Activated CD8-positive, alpha-beta memory T cell treated with anti-CD3 and anti-CD28 coated beads, Interleukin-2, amount 50 U/mL, for 1 hour (primary cell): ENCODE measurements at regions not wholly inside any gene's neighbourhood (a gene's known extent, or its start where the extent isn't known, plus 50 kb on each side); places are given as distances from the start of the nearest gene placed in this dataset.

Experiments used
- DNase-seq: peaks from one replicate; pipeline ENCODE4 v3.0.0-alpha.2; 2020; ENCODE audit errors: extremely low read depth

DNA sequence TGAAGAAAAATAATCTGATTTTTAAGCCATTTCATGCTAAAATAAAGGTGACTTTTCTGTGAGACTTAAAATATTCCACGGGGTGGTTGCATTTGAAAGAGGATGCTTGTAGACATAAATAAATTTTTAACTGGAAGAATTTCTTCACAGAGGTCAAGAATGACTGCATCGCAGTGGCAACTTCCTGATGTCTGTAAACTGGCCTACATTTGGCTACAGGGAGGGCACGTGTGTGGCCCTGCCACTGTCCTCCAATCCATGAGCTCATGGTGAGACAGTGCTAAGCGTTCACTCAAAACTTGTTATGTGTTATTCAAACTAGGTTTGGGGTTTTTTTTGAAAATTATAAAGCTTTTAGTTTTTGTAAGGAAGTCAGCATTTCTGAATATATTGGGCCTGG, 1089.3 kb downstream of the EFNB2 start:
- no peak for DNase-seq

DNA sequence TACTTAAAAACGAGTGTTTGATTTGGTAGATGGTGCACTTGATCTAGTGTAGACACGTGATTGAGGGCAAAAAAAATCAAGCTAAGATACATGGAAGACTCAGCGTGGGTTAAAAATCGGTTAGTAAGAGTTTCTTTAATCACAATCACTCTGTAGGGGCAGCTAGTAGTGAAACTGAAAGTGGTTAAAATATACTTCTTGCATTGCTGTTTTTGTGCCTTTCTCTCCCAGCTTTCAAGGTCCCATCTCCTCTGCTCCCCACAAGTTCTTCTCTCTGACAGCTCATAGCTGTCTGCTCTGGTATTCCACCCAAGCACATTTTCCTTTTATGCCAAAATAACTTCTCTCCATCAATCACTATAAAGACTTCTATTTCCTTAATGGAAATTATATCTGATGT, 1089.7 kb downstream of the EFNB2 start:
- DNase-seq, result no peak

DNA sequence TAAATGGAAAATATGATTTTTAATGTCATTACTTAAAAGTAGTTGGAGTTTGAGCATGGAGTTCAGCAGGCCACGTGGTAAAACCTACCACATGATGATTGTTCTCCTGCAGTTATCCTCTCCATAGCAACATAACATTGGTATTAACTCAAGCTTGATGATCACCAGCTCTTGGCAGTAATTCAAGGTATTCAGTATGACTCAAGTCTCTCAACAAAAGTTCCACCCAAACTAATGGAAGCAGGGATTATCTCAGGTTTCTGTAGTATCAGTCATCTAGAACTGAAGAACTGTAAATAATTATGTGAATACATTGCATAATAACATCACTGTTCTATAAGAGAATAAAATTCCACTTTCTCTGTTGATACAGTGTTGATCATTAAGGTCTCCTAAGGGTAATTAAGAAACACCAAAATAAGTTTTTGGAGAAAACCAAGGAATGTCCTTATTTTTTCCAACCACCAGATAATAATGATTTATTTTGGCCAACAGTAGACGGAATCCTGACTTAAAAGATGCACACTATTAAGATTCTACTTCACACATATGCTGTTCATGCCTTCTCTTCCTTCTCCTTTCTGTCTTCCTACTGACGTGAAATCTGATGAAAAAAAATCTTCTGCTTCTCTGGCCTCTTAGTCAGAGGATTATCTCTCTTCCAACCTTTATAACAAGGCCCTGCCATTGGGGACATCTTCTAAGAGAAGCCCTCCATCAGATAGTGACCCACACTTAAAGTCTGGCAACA, 1092.3 kb downstream of the EFNB2 start:
- DNase-seq, result no peak

DNA sequence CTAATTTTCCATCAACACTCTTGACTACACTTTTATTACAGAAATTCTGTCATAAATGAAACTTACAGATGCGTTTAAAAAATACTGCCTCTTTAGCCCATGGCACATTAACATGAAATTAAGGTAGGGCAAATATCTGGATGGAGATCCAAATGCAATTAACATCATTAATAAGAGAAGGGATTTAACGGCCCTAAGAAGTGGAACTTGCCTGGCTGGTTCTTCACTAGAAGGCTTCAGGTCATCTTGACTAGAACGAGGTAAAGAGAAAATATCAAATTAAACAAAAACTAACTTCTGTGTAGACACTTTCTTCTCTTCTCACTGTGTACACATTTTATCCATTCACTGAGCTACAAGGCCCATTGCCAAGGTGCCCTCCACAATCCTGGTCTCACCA, 1093.4 kb downstream of the EFNB2 start:
- no peak for DNase-seq

DNA sequence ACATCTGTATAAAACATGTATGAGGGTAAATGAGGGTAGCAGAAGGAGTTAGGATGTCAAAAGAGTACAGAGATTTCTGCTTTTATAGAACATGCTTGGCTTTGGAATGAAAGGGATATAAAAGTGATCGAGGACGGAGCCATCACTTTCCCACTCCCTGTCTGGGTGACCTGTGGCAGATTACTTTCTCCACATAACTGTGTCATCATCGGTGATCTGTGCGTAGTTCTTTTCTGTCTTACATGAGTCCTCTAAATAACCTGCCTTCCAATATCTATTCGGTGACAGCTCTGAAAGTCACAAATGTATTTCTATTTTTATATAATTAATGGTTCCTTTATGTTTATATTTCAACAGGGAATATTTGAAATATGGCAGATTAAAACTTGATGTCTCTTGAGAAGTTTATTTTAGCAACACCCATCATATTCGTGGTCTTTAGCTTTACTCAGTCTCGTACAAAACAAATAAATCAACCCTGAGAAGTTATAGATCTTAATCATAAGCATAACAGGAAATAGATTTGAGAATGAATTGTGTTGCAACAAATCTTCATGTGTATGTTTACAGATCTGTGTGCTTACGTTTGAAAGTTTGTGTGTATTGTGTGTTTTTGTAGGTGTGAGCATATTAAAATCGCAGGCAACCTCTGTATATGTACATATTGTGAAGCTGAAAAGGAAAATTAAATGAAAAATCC, 1094.3 kb downstream of the EFNB2 start:
- no peak for DNase-seq

DNA sequence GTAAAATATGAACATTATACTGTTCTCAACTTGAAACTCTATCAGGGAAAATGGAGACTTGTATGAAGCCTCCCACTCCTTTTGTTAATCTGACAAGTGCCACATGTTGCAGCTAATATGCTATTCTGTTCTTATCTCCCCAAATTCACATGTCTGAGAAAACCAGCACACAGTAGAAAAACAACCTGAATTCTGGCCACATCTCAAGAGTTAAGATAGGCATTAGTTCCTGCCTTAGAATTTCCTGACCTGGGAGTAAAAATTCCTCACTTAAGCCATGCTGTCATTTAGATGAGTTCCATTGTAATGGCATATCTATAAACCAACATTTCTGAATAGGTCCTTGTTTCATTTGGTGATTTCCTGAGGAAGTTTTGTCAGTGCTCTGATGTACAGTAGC, 1098.5 kb downstream of the EFNB2 start:
- DNase-seq, result no peak

DNA sequence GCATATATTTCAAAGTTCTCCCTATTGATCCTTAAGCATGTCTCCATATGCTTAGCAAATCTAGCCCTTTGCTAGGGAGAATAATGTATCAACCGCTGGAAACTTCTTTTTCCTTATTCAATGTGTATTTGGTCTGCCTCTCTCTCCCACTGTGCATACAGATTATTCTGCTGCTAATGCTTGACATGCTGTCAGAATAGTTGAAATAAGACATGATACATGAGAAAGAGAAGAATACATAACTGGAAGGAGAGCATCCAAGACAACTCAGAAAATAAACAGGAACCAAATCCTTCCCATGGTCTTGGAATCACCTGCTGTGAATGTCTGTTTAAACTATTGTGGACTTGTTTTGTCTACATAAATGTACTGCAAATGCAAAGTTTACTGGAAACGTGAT, 1103.0 kb downstream of the EFNB2 start:
- no peak for DNase-seq

DNA sequence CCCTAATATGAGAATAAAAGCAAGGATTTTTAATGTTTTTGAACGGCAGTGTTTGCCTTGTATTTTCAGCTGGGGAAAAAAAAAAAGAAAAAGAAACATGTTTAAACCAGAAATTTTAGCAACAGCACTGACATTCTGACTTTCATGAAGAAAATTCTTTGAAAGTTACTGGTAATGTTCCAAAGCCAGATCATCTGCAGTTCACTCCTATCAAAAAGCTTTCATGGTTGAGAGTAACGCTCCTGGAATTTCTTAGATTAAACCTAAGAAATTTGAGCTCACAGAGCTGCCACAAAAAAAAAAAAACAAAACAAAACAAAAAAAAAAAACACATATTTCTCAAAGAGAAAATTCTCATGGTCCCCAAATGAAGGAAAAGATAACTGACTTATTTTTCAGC, 1106.7 kb downstream of the EFNB2 start:
- DNase-seq, result no peak

DNA sequence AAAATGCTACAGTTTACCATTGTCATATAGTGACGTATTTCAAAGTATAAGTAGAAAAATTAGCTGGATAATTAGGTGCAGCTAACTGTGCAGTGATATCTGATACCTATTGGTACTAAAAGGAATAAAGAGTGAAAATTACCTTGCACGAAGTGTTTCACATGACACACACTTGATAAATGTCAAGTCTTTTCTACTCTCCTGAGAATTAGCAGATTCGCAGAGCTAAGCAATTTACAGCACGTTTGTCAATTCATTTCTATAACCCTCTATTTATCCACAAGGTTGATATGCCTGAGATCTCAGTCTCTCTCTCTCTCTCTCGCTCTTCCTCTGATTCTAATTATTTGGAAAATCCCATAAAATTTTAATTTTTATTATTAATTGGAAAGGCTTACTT, 1109.0 kb downstream of the EFNB2 start:
- DNase-seq, result no peak

DNA sequence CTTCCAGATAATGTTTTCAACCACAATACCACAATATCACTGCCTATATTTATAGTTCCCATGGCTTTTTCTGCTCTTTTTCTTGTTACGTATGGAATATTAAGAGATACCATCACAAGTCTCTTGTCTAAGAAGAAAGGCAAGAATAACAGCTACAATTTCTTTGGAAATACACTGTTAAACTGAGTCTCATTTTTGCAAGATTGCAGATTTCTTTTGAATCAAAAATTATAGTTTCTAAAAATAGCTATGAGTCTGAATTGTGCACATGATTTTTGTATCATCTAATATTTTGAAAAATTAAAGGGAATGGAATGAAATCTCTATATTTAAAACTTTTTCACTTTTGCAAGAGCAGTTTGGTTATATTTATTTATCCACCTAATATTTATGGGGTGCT, 1120.8 kb downstream of the EFNB2 start:
- no peak for DNase-seq

DNA sequence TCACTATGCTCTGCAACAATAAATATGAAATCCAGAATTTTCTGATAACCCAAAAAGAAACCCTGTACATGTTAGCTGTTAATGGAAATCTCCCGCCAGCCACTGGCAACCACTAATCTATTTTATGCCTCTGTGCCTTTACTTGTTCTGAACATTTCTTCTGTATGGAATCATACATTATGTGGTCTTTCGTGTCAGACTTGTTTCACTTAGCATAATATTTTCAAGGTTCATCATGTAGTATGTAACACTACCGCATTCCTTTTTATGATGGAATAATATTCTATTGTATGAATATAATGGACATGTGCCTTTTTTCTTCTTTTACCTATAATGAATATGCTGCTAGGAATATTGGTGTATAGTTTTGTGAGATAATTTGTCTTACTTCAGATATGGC, 1123.3 kb downstream of the EFNB2 start:
- no peak for DNase-seq

DNA sequence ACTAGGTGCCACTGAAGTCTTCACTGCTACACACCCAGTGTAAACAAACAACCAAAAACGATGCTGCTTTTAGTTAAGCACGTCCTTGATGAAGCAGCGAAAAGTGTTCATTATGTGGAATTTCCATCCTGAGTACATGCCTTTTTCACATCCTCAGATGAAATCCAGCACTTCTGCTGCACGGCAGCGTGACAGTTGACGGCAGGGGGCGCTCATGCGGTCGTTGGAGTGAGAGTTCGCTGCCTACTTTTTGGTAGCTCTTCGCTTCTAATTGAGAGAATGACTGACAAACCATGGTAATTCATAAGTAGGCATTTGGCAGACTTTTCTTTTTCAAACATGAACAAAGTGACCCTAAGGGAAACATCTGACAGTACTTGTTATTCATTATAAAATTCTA, 1124.9 kb downstream of the EFNB2 start:
- DNase-seq, result no peak

DNA sequence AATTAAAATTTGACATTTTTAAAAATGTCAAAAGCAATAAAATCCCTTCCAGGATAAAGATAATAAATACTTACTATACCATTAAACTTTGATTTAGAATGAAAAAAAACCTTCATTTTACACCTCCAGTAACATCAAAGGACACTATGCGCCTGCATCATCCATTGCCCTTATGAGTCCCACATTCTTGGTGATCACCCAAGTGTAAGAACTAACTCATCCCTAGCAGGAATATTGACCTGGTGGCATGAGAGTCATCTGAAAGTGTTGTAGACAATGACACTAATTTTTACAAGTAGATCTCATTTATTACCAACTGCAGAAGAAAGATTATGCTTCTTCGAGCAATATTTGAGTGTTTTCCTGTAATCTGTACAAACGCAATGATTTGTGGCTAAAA, 1128.9 kb downstream of the EFNB2 start:
- no peak for DNase-seq

DNA sequence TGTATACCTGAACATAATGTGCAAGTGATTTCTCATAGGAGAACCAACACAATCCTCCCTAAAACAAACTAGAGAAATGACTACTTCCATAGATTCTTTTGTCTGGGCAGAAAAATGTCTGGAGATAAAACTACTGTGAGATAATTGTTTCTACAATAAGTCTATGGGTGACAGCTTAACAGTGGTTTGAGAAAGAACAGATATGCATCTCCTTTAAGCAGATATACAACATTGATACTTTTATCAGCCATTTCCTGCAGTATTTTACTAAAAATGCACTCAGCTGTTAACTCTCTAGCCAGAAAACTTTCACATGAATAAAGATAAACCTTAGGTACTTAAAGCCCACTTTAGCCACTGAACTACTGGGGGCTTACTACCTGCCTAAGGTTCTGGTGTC, 1132.4 kb downstream of the EFNB2 start:
- DNase-seq, result no peak

DNA sequence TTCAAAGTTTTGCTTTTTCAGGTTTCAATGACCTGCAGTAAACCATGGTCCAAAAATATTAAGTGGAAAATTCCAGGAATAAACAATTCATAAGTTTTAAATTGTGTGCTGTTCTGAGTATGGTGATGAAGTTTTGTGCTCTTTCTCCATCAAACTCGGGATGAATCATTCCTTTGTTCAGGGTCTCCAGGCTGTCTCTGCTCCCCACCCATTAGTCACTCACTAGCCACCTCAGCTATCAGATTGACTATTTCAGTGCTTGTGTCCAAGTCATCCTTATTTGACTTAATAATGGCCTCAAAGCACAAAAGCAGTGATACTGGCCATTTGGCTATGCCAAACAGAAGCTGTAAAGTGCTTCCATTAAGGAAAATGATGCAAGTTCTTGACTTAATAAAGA, 1140.4 kb downstream of the EFNB2 start:
- no peak for DNase-seq

DNA sequence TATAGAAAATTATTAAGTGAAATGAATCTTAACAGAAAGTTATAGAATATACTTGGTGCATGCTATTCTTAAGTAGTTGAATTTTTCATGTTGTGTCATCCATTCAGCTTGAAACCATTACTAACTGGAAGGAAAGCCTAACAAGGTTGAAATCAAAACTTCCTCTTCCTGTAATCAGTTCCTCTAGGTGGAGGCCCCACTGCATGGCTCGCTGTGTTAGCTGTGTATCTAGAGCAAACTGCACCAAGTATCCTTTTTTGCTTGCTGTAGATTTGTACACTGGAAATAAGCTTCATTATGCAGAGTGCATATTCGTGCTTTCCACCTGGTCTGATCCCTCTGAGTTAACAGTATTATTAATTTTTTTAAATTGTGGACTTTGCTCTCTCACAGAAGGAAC, 1146.1 kb downstream of the EFNB2 start:
- DNase-seq, result no peak

DNA sequence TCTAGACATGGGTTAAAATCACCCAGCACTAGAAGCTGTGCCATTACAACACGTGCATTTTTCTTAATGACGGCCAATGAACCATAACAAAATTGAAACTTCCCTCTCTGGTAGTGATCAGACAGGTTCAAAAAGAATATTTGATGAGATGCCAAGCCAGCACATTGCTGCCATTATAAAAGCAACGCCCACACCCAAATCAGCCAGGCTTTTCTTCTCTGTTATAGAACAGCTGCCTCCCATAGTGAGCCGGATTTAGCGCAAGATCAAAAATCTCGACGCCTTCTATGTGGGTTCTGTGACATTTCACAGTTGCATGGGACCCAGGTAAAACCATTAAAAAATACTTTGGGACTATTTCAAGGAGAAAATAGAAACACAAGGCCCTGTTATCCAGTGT, 1158.0 kb downstream of the EFNB2 start:
- DNase-seq, result no peak

DNA sequence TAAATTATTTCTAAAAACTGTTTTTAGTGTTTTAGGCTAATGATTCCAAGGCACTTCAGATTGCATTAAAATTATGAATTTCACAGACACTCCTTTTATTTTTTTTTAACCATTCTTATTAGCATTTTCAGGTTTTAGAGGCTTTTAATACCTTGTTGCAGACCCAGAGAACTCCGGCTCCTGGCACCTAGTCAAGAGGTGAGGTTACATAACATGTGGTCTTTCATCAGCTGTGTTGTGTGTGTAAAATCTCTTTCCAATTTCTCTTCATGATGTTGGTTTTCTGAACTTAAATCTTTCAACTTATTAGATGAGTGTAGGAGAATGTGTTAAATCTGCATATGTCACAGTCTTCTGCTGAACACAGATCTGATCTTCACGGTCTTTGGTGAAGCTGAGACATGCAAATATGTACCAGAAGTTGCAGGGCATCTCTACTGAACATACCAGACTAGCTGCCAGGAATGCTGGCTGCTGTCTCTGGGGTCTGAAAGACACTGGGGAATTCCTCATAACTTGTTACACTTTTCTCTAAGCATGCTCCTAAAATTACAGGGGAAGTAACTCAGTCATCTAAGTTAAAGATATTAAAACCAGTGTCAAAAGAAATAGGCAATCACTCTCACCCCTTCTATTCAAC, 1165.3 kb downstream of the EFNB2 start:
- no peak for DNase-seq

DNA sequence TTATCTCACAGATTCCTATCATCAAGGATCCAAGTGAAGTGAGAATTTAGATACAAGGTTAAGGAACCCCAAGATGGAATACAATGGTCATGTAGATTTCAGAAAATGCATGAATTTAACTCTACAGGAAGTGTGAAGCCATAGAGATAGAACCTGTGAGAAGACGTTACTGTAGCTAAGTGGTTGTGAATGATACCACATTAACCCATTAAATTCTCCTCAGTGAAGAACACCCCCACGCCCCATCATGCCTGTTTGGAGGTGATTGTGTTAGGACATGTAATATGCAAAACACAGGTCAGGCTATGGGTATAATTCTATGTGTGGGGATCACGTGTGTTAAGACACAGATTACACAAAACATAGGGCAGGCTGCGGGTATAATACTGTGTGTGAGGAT, 1166.7 kb downstream of the EFNB2 start:
- DNase-seq, result no peak

DNA sequence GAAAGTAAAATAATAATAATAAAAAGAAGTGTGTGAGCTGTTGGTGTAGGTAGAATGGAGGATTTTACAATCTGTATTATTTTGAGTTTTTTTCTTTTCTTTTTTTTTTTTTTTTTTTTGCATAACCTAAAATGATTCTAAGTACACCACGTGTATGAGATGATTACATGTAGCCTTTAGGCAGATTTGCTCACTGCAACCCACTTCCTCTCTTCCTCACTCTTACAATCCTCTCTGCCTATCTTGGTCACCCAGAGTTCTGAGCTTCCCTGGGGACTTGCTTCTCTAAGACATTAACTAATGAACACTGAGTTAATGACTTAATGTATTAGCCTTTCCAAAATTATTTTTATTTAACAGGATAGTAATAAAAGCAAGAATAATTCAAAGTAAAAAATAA, 1169.6 kb downstream of the EFNB2 start:
- DNase-seq, result no peak

DNA sequence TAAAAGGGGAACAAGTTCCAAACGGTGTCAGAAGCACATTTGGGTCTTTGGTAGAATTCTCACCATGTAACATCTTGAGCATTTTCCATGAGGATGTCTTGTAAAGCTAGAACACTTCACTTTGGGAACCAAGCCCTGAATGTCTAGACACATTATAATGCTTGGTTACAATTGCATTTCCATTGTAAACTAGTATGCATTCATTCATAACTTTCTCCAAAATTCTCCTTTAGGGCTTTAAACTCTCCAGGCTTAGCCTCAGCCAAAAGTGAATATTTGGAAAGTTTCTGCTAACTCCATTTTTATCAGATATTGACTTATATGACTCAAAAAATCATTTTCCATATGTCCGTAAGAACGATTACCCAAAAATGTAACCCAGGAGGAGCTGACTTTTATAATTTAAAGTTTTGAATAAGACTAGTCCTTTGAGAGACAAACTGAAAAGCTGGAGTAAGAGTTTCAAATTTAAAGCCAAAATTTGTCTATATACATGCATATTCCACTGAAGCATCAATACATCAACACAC, 1170.4 kb downstream of the EFNB2 start:
- DNase-seq, result no peak

DNA sequence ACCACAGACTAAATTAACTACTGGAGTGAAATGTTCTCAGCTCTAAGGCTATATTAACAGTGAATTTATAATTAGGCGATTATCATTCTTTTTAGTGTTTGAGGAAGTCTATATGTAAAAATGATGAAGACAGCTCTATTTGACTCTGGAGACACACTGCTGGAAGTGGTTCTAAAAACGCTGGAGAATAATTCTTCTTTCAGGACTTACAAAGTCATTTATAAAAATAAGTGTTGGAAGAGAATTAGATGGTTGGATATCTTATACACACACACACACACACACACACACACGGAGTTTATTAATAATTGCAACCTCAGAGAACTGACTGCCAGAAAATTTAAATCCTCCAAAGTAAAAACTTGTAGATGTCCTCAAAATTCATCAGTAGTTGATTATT, 1171.3 kb downstream of the EFNB2 start:
- no peak for DNase-seq
